Heart right ventricle (tissue), 16 donors: ENCODE measurements at regions not wholly inside any gene's neighbourhood (a gene's known extent, or its start where the extent isn't known, plus 50 kb on each side); places are given as distances from the start of the nearest gene placed in this dataset.
"Not testable (repeated sequence)": the region's sequence is repeated elsewhere in the genome, so short reads cannot be mapped to it uniquely, and the experiment has no call there.

Experiments used
- ATAC-seq, 8 donors: fragments of 200-7000 bp; cut with Tn5 transposase; one replicate each; pipeline ENCODE4 v1.9.1; 2020; ENCODE audit warnings: mild to moderate bottlenecking in 8 of 8, moderate library complexity in 8 of 8, moderate number of reproducible peaks in 1 of 8
- DNase-seq, 2 donors: peaks; one replicate each; pipeline ENCODE4 v3.0.0-alpha.2; 2020
- H3K27ac ChIP-seq, 10 donors: fragments of 200-600 bp; sonication (generic) in 2 of 10; one replicate each; pipeline versions ENCODE4 v1.5.0 to v1.8.0; 2020 to 2022; ENCODE audit warnings: mild to moderate bottlenecking in 3 of 10
- H3K27me3 ChIP-seq, 7 donors: fragments of 200-600 bp; one replicate each; pipeline ENCODE4 v1.8.0; 2021 to 2022; ENCODE audit warnings: mild to moderate bottlenecking in 2 of 7
- H3K36me3 ChIP-seq, 9 donors: fragments of 200-600 bp; sonication (generic) in 1 of 9; one replicate each; pipeline versions ENCODE4 v1.5.0 to v1.8.0; 2020 to 2022; ENCODE audit warnings: mild to moderate bottlenecking in 2 of 9
- H3K4me1 ChIP-seq, 9 donors: fragments of 200-600 bp; sonication (generic) in 1 of 9; one replicate each; pipeline versions ENCODE4 v1.5.0 to v1.8.0; 2020 to 2022; ENCODE audit warnings: mild to moderate bottlenecking in 4 of 9
- H3K4me3 ChIP-seq, 10 donors: fragments of 200-600 bp; sonication (generic) in 2 of 10; one replicate each; pipeline versions ENCODE4 v1.5.0 to v1.8.0; 2020 to 2022; ENCODE audit warnings: mild to moderate bottlenecking in 7 of 10, moderate library complexity in 2 of 10
- H3K9me3 ChIP-seq, 11 donors: fragments of 200-600 bp in 10 of 11; sonication (generic) in 2 of 11; one replicate each; pipeline versions ENCODE4 v1.5.0 to v1.8.0; 2013 to 2022; ENCODE audit warnings: mild to moderate bottlenecking in 2 of 11, control low read depth in 1 of 11, moderate library complexity in 1 of 11
- CTCF ChIP-seq, 9 donors: fragments of 200-600 bp; sonication (generic) in 2 of 9; IDR thresholded peaks; one replicate each; pipeline versions ENCODE4 v1.5.0 to v1.8.0; 2021 to 2022; ENCODE audit warnings: antibody characterized with exemption in 9 of 9, mild to moderate bottlenecking in 5 of 9, moderate library complexity in 1 of 9
- WGBS, 2 donors: extraction: QIAGEN DNeasy Blood & Tissue Kit; methylation state at CpG; one replicate each; pipeline ENCODE4 v1.1.7; 2013; ENCODE audit warnings: inconsistent platforms in 1 of 2; 5-methylcytosine and 5-hydroxymethylcytosine counted together
- intact Hi-C, 10 donors: fragments of 100-400 bp; cut with DNase I; formaldehyde crosslinking; loops; one replicate each; pipeline versions ENCODE4 v1.11.1 to v1.14.2; 2022
- donor health status: Arrhythmogenic right ventricular cardiomyopathy.
- donor health status: ischemic (EF 13 %, LVEDD 7.1; RV severe dilation, severe dysfunction).
- donor health status: healthy with polysubstance abuse.
- donor health status: DM: no; HTN: yes; CAD: no.
- donor health status: DM: no; HTN: no; CAD: no.
- donor health status: ischemic (EF 25% LVEDD 6.9; RV normal size, moderate dysfunction).
- donor health status: ischemic (EF 25% LVEDD 5.7; RV mildly dilated, moderate dysfunction).
- donor health status: healthy.
- donor health status: DM: yes; HTN: yes; CAD: no.
- donor health status: Ischemic cardiomyopathy.
- donor health status: ischemic (EF 35%, LVEDD 5.7; RV mildly dilated, moderate dysfunction).
- donor health status: nonischemic (EF 11% LVEDD 7.7; RV severe dilation, severe dysfunction).
- donor health status: DM: yes; HTN: yes; CAD: no.
- donor health status: PGD.
- donor health status: ischemic (EF 29% LVEDD 5.4; RV normal size, mild dysfunction).
- donor health status: nonischemic (EF 23%, LVEDD 6.1; RV moderate dilation, normal function).

- H3K36me3 ChIP-seq, H3K4me1 ChIP-seq, ATAC-seq, H3K27ac ChIP-seq, H3K27me3 ChIP-seq, H3K4me3 ChIP-seq, DNase-seq, intact Hi-C loops, H3K9me3 ChIP-seq: not testable (repeated sequence)
- 82 to 88% methylated on average over 14 to 15 of the region's 16 CpGs for WGBS, 2 donors
Observed at GRCh38 chr1:219863816-219864215, 64.5 kb downstream of the SLC30A10 start.

GRCh38 chr1:219862366-219862765 is 66.0 kb downstream of the SLC30A10 start:
- ATAC-seq (no peak), DNase-seq (no peak)
- Histone ChIP-seq H3K4me3 (no peak overlapping the region), H3K4me1 (no peaks in the 10 kb centered on the region), H3K9me3 (no peaks in the 10 kb centered on the region), H3K27ac (no peak overlapping the region), H3K36me3 (no peaks in the 10 kb centered on the region), H3K27me3 (peaks cover 0 to 4% (median 0%) of the 10 kb centered on the region in 7 donors)
- intact Hi-C loops: no loop called here
- TF ChIP-seq CTCF (IDR thresholded peaks at IDR 0.05): no peak
- 28 to 35% methylated on average over 1 of the region's 1 CpG for WGBS, 2 donors

- intact Hi-C loops: no loop called here
- H3K27ac ChIP-seq: no peak overlapping the region
- H3K4me3 ChIP-seq: no peak overlapping the region
- H3K9me3 ChIP-seq: peaks cover 0 to 12% (median 0%) of the 10 kb centered on the region in 11 donors
- DNase-seq (no peak), ATAC-seq (no peak)
- H3K36me3 ChIP-seq: no peaks in the 10 kb centered on the region
- H3K4me1 ChIP-seq: no peaks in the 10 kb centered on the region
- no peak for TF ChIP-seq CTCF (IDR thresholded peaks at IDR 0.05)
- WGBS, 2 donors: 61% methylated on average over 3 of the region's 3 CpGs
- H3K27me3 ChIP-seq: peaks cover 0 to 4% (median 0%) of the 10 kb centered on the region in 7 donors
Observed at GRCh38 chr1:219858980-219859379, 69.4 kb downstream of the SLC30A10 start.

- H3K4me1 ChIP-seq: no peaks in the 10 kb centered on the region
- peaks cover 0 to 31% (median 6%) of the 10 kb centered on the region in 11 donors for H3K9me3 ChIP-seq
- ATAC-seq: no peak
- TF ChIP-seq CTCF (IDR thresholded peaks at IDR 0.05): no peak
- H3K4me3 ChIP-seq: no peak overlapping the region
- DNase-seq: no peak
- H3K27me3 ChIP-seq: no peaks in the 10 kb centered on the region
- intact Hi-C loops: no loop called here
- no peak overlapping the region for H3K27ac ChIP-seq
- 71 to 75% methylated on average over 4 of the region's 4 CpGs for WGBS, 2 donors
- no peaks in the 10 kb centered on the region for H3K36me3 ChIP-seq
Observed at GRCh38 chr1:219847215-219847855, 81.0 kb downstream of the SLC30A10 start.

- H3K4me1 ChIP-seq, H3K9me3 ChIP-seq, DNase-seq, intact Hi-C loops, H3K4me3 ChIP-seq, H3K27ac ChIP-seq, H3K36me3 ChIP-seq, ATAC-seq: not testable (repeated sequence)
- WGBS, 2 donors: 70 to 72% methylated on average over 14 of the region's 15 CpGs
- peaks cover 0 to 24% (median 7%) of the 10 kb centered on the region in 7 donors for H3K27me3 ChIP-seq
Observed at GRCh38 chr1:219839595-219839994, 88.8 kb downstream of the SLC30A10 start.
